Loucy (cell line): ENCODE measurements at regions not wholly inside any gene's neighbourhood (a gene's known extent, or its start where the extent isn't known, plus 50 kb on each side); places are given as distances from the start of the nearest gene placed in this dataset.

Source experiments
- EZH2phosphoT487 ChIP-seq: fragments of 200-600 bp; IDR thresholded peaks from 2 replicates; pipeline ENCODE4 v1.6.1; 2018; ENCODE audit warnings: antibody characterized with exemption, mild to moderate bottlenecking, moderate library complexity, borderline replicate concordance
- TF ChIP-seq, protein P1 (sequence below): fragments of 200-600 bp; sonication (generic); conservative IDR thresholded peaks from 2 replicates; pipeline ENCODE4 v1.5.1; 2014; ENCODE audit warnings: mild to moderate bottlenecking, antibody characterized with exemption, low read length

- TF ChIP-seq, protein P1, sequence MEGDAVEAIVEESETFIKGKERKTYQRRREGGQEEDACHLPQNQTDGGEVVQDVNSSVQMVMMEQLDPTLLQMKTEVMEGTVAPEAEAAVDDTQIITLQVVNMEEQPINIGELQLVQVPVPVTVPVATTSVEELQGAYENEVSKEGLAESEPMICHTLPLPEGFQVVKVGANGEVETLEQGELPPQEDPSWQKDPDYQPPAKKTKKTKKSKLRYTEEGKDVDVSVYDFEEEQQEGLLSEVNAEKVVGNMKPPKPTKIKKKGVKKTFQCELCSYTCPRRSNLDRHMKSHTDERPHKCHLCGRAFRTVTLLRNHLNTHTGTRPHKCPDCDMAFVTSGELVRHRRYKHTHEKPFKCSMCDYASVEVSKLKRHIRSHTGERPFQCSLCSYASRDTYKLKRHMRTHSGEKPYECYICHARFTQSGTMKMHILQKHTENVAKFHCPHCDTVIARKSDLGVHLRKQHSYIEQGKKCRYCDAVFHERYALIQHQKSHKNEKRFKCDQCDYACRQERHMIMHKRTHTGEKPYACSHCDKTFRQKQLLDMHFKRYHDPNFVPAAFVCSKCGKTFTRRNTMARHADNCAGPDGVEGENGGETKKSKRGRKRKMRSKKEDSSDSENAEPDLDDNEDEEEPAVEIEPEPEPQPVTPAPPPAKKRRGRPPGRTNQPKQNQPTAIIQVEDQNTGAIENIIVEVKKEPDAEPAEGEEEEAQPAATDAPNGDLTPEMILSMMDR, result no peak
- no peak for TF ChIP-seq EZH2phosphoT487
These were observed 201.5 kb downstream of the TBX22 start for GRCh38 chrX:80216086-80216485.
